ENCODE measurements at regions not wholly inside any gene's neighbourhood (a gene's known extent, or its start where the extent isn't known, plus 50 kb on each side); places are given as distances from the start of the nearest gene placed in this dataset.
"Not testable (repeated sequence)": the region's sequence is repeated elsewhere in the genome, so short reads cannot be mapped to it uniquely, and the experiment has no call there.

- no peak for DNase-seq
- Histone ChIP-seq H3K27me3 (ENCODE audit: insufficient read depth, low read depth, severe bottlenecking) (peaks cover 74% of the 10 kb centered on the region), H3K27ac (no peak overlapping the region), H3K9me3 (ENCODE audit: severe bottlenecking) (no peaks in the 10 kb centered on the region), H3K4me3 (ENCODE audit: low read depth, low read length) (no peak overlapping the region), H3K36me3 (no peaks in the 10 kb centered on the region)
- TF ChIP-seq CTCF (IDR thresholded peaks at IDR 0.05; ENCODE audit: low read depth, low read length), result no peak
Observed at GRCh38 chr2:65974067-65974723, 460.7 kb upstream of the MEIS1 start.

GRCh38 chr2:65969161-65969560 lies 465.8 kb upstream of the MEIS1 start:
- Histone ChIP-seq H3K4me3 (ENCODE audit: low read depth, low read length) (no peak overlapping the region), H3K27ac (no peak overlapping the region), H3K9me3 (ENCODE audit: severe bottlenecking) (peaks cover 14% of the 10 kb centered on the region), H3K36me3 (no peaks in the 10 kb centered on the region), H3K27me3 (ENCODE audit: insufficient read depth, low read depth, severe bottlenecking) (peaks cover 65% of the 10 kb centered on the region)
- TF ChIP-seq CTCF (IDR thresholded peaks at IDR 0.05; ENCODE audit: low read depth, low read length), result no peak
- no peak for DNase-seq

- Histone ChIP-seq H3K27me3 (ENCODE audit: insufficient read depth, low read depth, severe bottlenecking) (peaks cover 55% of the 10 kb centered on the region), H3K9me3 (ENCODE audit: severe bottlenecking) (peaks cover 14% of the 10 kb centered on the region)
- H3K27ac ChIP-seq; H3K4me3 ChIP-seq (ENCODE audit: low read depth, low read length); H3K36me3 ChIP-seq; DNase-seq: not testable (repeated sequence)
Observed at GRCh38 chr2:65963303-65963702, 471.6 kb upstream of the MEIS1 start.

GRCh38 chr2:65960953-65961352 lies 474.0 kb upstream of the MEIS1 start:
- Histone ChIP-seq H3K27me3 (ENCODE audit: insufficient read depth, low read depth, severe bottlenecking) (peaks cover 59% of the 10 kb centered on the region), H3K36me3 (no peaks in the 10 kb centered on the region), H3K9me3 (ENCODE audit: severe bottlenecking) (peaks cover 14% of the 10 kb centered on the region), H3K4me3 (ENCODE audit: low read depth, low read length) (no peak overlapping the region), H3K27ac (no peak overlapping the region)
- DNase-seq, result no peak
- no peak for TF ChIP-seq CTCF (IDR thresholded peaks at IDR 0.05; ENCODE audit: low read depth, low read length)

GRCh38 chr2:65957886-65958285 lies 477.0 kb upstream of the MEIS1 start:
- no peak overlapping the region for H3K27ac ChIP-seq
- no peak for DNase-seq
- H3K4me3 ChIP-seq (ENCODE audit: low read depth, low read length), result no peak overlapping the region
- TF ChIP-seq CTCF (IDR thresholded peaks at IDR 0.05; ENCODE audit: low read depth, low read length), result no peak
- H3K9me3 ChIP-seq (ENCODE audit: severe bottlenecking), result no peaks in the 10 kb centered on the region
- no peaks in the 10 kb centered on the region for H3K36me3 ChIP-seq
- H3K27me3 ChIP-seq (ENCODE audit: insufficient read depth, low read depth, severe bottlenecking), result peaks cover 82% of the 10 kb centered on the region

- TF ChIP-seq CTCF (IDR thresholded peaks at IDR 0.05; ENCODE audit: low read depth, low read length), result no peak
- no peaks in the 10 kb centered on the region for H3K9me3 ChIP-seq (ENCODE audit: severe bottlenecking)
- no peaks in the 10 kb centered on the region for H3K36me3 ChIP-seq
- no peak overlapping the region for H3K27ac ChIP-seq
- H3K27me3 ChIP-seq (ENCODE audit: insufficient read depth, low read depth, severe bottlenecking), result peaks cover 83% of the 10 kb centered on the region
- no peak for DNase-seq
- H3K4me3 ChIP-seq (ENCODE audit: low read depth, low read length), result no peak overlapping the region
Observed at GRCh38 chr2:65957454-65957853, 477.5 kb upstream of the MEIS1 start.

All from WERI-Rb-1 (cell line).